GM12872 (cell line): ENCODE measurements at regions not wholly inside any gene's neighbourhood (a gene's known extent, or its start where the extent isn't known, plus 50 kb on each side); places are given as distances from the start of the nearest gene placed in this dataset.

ENCODE experiments used
- CTCF ChIP-seq: IDR thresholded peaks from 3 replicates; pipeline ENCODE4 v1.5.1; 2011; ENCODE audit warnings: low read depth, mild to moderate bottlenecking, low read length, moderate library complexity; ENCODE audit not compliant: insufficient read depth

GRCh38 chr13:84439108-84439507 is 556.8 kb upstream of the SLITRK1 start:
- TF ChIP-seq CTCF = no peak

GRCh38 chr13:84433024-84433423 is 550.8 kb upstream of the SLITRK1 start:
- TF ChIP-seq CTCF = no peak

- TF ChIP-seq CTCF = no peak
Observed at GRCh38 chr13:84431646-84432045, 549.4 kb upstream of the SLITRK1 start.

- no peak for TF ChIP-seq CTCF
Observed at GRCh38 chr13:84430446-84430845, 548.2 kb upstream of the SLITRK1 start.

GRCh38 chr13:84430015-84430414 is 547.7 kb upstream of the SLITRK1 start:
- TF ChIP-seq CTCF = no peak

GRCh38 chr13:84418041-84418440 is 535.8 kb upstream of the SLITRK1 start:
- TF ChIP-seq CTCF = no peak

GRCh38 chr13:84417416-84417815 is 535.1 kb upstream of the SLITRK1 start:
- TF ChIP-seq CTCF = no peak

GRCh38 chr13:84413016-84413415 is 530.7 kb upstream of the SLITRK1 start:
- TF ChIP-seq CTCF = no peak
